22Rv1 (cell line): ENCODE measurements at regions not wholly inside any gene's neighbourhood (a gene's known extent, or its start where the extent isn't known, plus 50 kb on each side); places are given as distances from the start of the nearest gene placed in this dataset.

ENCODE experiments used
- ZFX ChIP-seq: fragments of 450-650 bp; IDR thresholded peaks from 2 replicates; pipeline ENCODE4 v1.6.1; 2017; ENCODE audit warnings: antibody characterized with exemption, borderline replicate concordance
- TF ChIP-seq, protein P1 (sequence below): fragments of 450-650 bp; IDR thresholded peaks from 2 replicates; pipeline ENCODE4 v1.5.1; 2017; ENCODE audit warnings: mild to moderate bottlenecking

GRCh38 chr12:93252221-93252620, 125.5 kb upstream of the NUDT4 start:
- TF ChIP-seq, protein P1, sequence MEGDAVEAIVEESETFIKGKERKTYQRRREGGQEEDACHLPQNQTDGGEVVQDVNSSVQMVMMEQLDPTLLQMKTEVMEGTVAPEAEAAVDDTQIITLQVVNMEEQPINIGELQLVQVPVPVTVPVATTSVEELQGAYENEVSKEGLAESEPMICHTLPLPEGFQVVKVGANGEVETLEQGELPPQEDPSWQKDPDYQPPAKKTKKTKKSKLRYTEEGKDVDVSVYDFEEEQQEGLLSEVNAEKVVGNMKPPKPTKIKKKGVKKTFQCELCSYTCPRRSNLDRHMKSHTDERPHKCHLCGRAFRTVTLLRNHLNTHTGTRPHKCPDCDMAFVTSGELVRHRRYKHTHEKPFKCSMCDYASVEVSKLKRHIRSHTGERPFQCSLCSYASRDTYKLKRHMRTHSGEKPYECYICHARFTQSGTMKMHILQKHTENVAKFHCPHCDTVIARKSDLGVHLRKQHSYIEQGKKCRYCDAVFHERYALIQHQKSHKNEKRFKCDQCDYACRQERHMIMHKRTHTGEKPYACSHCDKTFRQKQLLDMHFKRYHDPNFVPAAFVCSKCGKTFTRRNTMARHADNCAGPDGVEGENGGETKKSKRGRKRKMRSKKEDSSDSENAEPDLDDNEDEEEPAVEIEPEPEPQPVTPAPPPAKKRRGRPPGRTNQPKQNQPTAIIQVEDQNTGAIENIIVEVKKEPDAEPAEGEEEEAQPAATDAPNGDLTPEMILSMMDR = no peak
- no peak for TF ChIP-seq ZFX
